WTC11 (cell line): ENCODE measurements at regions not wholly inside any gene's neighbourhood (a gene's known extent, or its start where the extent isn't known, plus 50 kb on each side); places are given as distances from the start of the nearest gene placed in this dataset.
"Not testable (repeated sequence)": the region's sequence is repeated elsewhere in the genome, so short reads cannot be mapped to it uniquely, and the experiment has no call there.

Source experiments
- ATAC-seq: fragments of 200-7000 bp; cut with Tn5 transposase; 2 replicates; pipeline ENCODE4 v1.10.0; 2021; ENCODE audit warnings: mild to moderate bottlenecking, moderate library complexity
- CTCF ChIA-PET: fragments of 300-600 bp; sonication (Branson Sonifier 250); formaldehyde crosslinking; loops from one replicate; lab custom pipeline; 2021; ENCODE audit warnings: antibody characterized with exemption; lab: Charles Lee
- POLR2A ChIA-PET: fragments of 350-600 bp; sonication (Branson Sonifier 250); formaldehyde crosslinking; loops from one replicate; lab custom pipeline; 2021; ENCODE audit warnings: antibody characterized with exemption; lab: Charles Lee
- DNase-seq: peaks from one replicate; pipeline ENCODE4 v3.0.0; 2021; ENCODE audit warnings: low spot score
- H3K27ac Mint-ChIP-seq: 2 replicates; pipeline ENCODE4 v1.8.0; 2021; ENCODE audit warnings: mixed read lengths
- H3K27me3 Mint-ChIP-seq: 2 replicates; pipeline ENCODE4 v1.8.0; 2021; ENCODE audit warnings: low read depth, mild to moderate bottlenecking, moderate library complexity, mixed read lengths
- H3K36me3 Mint-ChIP-seq: 2 replicates; pipeline ENCODE4 v1.8.0; 2021; ENCODE audit warnings: mixed read lengths
- H3K4me1 Mint-ChIP-seq: 2 replicates; pipeline ENCODE4 v1.8.0; 2022; ENCODE audit warnings: mixed read lengths
- H3K4me3 Mint-ChIP-seq: 2 replicates; pipeline ENCODE4 v1.8.0; 2021; ENCODE audit warnings: mild to moderate bottlenecking, moderate library complexity, mixed read lengths
- H3K9me3 Mint-ChIP-seq: 2 replicates; pipeline ENCODE4 v1.8.0; 2021; ENCODE audit warnings: mixed read lengths
- ATF3 ChIP-seq: sonication (generic); formaldehyde crosslinking; conservative IDR thresholded peaks from 2 replicates; pipeline ENCODE4 v1.8.1; 2022; ENCODE audit warnings: mild to moderate bottlenecking, missing genetic modification reagents
- ERG ChIP-seq: fragments of 250-450 bp; sonication (Bioruptor Pico); IDR thresholded peaks from 2 replicates; pipeline ENCODE4 v1.8.0; 2021; ENCODE audit warnings: mild to moderate bottlenecking
- ETV6 ChIP-seq: sonication (generic); formaldehyde crosslinking; IDR thresholded peaks from 2 replicates; pipeline ENCODE4 v1.8.1; 2022; ENCODE audit warnings: mild to moderate bottlenecking, missing genetic modification reagents
- HMGXB4 ChIP-seq: sonication (generic); formaldehyde crosslinking; IDR thresholded peaks from 2 replicates; pipeline ENCODE4 v1.8.1; 2023; ENCODE audit warnings: mild to moderate bottlenecking, moderate library complexity, missing genetic modification reagents
- IRF1 ChIP-seq: sonication (generic); formaldehyde crosslinking; IDR thresholded peaks from 2 replicates; pipeline ENCODE4 v1.8.0; 2023; ENCODE audit warnings: missing genetic modification reagents
- MYBL2 ChIP-seq: sonication (generic); formaldehyde crosslinking; IDR thresholded peaks from 2 replicates; pipeline ENCODE4 v1.8.1; 2023; ENCODE audit warnings: mild to moderate bottlenecking, moderate library complexity, missing genetic modification reagents
- NFATC4 ChIP-seq: fragments of 250-450 bp; sonication (Bioruptor Pico); IDR thresholded peaks from 2 replicates; pipeline ENCODE4 v1.9.0; 2021; ENCODE audit warnings: mild to moderate bottlenecking
- RORB ChIP-seq: fragments of 250-450 bp; sonication (Bioruptor Pico); IDR thresholded peaks from 2 replicates; pipeline ENCODE4 v1.9.0; 2021; ENCODE audit warnings: mild to moderate bottlenecking
- TCF7 ChIP-seq: sonication (generic); formaldehyde crosslinking; IDR thresholded peaks from 2 replicates; pipeline ENCODE4 v1.8.0; 2022; ENCODE audit warnings: mild to moderate bottlenecking, low read depth, missing genetic modification reagents, moderate library complexity
- TEAD1 ChIP-seq: sonication (generic); formaldehyde crosslinking; IDR thresholded peaks from 2 replicates; pipeline ENCODE4 v1.8.0; 2022; ENCODE audit warnings: mild to moderate bottlenecking, missing genetic modification reagents
- ZNF263 ChIP-seq: sonication (generic); formaldehyde crosslinking; IDR thresholded peaks from 2 replicates; pipeline ENCODE4 v1.8.1; 2022; ENCODE audit warnings: low read depth, mild to moderate bottlenecking, moderate library complexity, missing genetic modification reagents
- ZNF425 ChIP-seq: fragments of 250-450 bp; sonication (Bioruptor Pico); conservative IDR thresholded peaks from 2 replicates; pipeline ENCODE4 v1.9.0; 2021; ENCODE audit warnings: mild to moderate bottlenecking
- TF ChIP-seq, protein P1 (sequence below): fragments of 250-450 bp; sonication (Bioruptor Pico); IDR thresholded peaks from 2 replicates; pipeline ENCODE4 v2.1.2; 2022; ENCODE audit warnings: mild to moderate bottlenecking, moderate library complexity
- TF ChIP-seq, protein P2 (sequence below): sonication (generic); formaldehyde crosslinking; conservative IDR thresholded peaks from 2 replicates; pipeline ENCODE4 v1.8.1; 2023; ENCODE audit warnings: mild to moderate bottlenecking, low read depth, missing genetic modification reagents, moderate library complexity
- TF ChIP-seq, protein P3 (sequence below): sonication (generic); formaldehyde crosslinking; IDR thresholded peaks from 2 replicates; pipeline ENCODE4 v1.8.0; 2023; ENCODE audit warnings: mild to moderate bottlenecking, missing genetic modification reagents
- TF ChIP-seq, protein P4 (sequence below): sonication (generic); formaldehyde crosslinking; IDR thresholded peaks from 2 replicates; pipeline ENCODE4 v1.8.0; 2022; ENCODE audit warnings: mild to moderate bottlenecking, missing genetic modification reagents

DNA sequence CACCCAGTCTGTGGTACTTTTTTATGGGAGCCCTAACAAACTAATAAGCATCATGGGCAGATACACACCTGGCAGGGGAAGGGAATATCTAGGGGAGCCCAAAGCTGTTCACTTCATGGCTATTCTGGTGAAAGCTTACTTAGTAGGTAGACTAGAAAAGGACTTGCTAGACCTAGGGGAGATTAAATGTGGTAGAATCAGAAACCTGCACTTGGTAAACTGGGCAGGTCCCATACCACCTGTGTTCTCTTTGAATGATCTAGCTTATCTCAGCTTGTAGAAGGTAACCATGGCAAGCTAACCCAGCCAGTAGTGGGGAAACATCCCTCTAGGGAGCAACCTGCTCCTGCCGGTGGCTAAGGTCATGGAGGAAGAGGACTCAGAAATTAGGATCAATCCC, 113.9 kb upstream of the TMTC4 start:
- CTCF ChIA-PET, result no interaction called here
- TF ChIP-seq, protein P1, sequence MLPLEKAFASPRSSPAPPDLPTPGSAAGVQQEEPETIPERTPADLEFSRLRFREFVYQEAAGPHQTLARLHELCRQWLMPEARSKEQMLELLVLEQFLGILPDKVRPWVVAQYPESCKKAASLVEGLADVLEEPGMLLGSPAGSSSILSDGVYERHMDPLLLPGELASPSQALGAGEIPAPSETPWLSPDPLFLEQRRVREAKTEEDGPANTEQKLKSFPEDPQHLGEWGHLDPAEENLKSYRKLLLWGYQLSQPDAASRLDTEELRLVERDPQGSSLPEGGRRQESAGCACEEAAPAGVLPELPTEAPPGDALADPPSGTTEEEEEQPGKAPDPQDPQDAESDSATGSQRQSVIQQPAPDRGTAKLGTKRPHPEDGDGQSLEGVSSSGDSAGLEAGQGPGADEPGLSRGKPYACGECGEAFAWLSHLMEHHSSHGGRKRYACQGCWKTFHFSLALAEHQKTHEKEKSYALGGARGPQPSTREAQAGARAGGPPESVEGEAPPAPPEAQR (CRISPR knock-in tag), result no peak
- no peak for TF ChIP-seq RORB (CRISPR knock-in tag)
- no peak for TF ChIP-seq ERG (CRISPR knock-in tag)
- TF ChIP-seq, protein P2, sequence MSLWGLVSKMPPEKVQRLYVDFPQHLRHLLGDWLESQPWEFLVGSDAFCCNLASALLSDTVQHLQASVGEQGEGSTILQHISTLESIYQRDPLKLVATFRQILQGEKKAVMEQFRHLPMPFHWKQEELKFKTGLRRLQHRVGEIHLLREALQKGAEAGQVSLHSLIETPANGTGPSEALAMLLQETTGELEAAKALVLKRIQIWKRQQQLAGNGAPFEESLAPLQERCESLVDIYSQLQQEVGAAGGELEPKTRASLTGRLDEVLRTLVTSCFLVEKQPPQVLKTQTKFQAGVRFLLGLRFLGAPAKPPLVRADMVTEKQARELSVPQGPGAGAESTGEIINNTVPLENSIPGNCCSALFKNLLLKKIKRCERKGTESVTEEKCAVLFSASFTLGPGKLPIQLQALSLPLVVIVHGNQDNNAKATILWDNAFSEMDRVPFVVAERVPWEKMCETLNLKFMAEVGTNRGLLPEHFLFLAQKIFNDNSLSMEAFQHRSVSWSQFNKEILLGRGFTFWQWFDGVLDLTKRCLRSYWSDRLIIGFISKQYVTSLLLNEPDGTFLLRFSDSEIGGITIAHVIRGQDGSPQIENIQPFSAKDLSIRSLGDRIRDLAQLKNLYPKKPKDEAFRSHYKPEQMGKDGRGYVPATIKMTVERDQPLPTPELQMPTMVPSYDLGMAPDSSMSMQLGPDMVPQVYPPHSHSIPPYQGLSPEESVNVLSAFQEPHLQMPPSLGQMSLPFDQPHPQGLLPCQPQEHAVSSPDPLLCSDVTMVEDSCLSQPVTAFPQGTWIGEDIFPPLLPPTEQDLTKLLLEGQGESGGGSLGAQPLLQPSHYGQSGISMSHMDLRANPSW (CRISPR knock-in tag), result no peak
- no peak for TF ChIP-seq NFATC4 (CRISPR knock-in tag)
- TF ChIP-seq, protein P3, sequence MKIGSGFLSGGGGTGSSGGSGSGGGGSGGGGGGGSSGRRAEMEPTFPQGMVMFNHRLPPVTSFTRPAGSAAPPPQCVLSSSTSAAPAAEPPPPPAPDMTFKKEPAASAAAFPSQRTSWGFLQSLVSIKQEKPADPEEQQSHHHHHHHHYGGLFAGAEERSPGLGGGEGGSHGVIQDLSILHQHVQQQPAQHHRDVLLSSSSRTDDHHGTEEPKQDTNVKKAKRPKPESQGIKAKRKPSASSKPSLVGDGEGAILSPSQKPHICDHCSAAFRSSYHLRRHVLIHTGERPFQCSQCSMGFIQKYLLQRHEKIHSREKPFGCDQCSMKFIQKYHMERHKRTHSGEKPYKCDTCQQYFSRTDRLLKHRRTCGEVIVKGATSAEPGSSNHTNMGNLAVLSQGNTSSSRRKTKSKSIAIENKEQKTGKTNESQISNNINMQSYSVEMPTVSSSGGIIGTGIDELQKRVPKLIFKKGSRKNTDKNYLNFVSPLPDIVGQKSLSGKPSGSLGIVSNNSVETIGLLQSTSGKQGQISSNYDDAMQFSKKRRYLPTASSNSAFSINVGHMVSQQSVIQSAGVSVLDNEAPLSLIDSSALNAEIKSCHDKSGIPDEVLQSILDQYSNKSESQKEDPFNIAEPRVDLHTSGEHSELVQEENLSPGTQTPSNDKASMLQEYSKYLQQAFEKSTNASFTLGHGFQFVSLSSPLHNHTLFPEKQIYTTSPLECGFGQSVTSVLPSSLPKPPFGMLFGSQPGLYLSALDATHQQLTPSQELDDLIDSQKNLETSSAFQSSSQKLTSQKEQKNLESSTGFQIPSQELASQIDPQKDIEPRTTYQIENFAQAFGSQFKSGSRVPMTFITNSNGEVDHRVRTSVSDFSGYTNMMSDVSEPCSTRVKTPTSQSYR (CRISPR knock-in tag), result no peak
- TF ChIP-seq ETV6 (CRISPR knock-in tag), result no peak
- no peak for TF ChIP-seq ZNF263 (CRISPR knock-in tag)
- TF ChIP-seq TCF7, result no peak
- no peak for TF ChIP-seq TEAD1 (CRISPR knock-in tag)
- TF ChIP-seq, all 79 proteins: peak for 0
- DNase-seq (no peak), ATAC-seq (no peak)
- H3K27me3 Mint-ChIP-seq, result peaks cover 11% of the 10 kb centered on the region
- H3K4me1 Mint-ChIP-seq, result peaks cover 8% of the 10 kb centered on the region
- H3K36me3 Mint-ChIP-seq, result peaks cover 35% of the 10 kb centered on the region
- no peak overlapping the region for H3K4me3 Mint-ChIP-seq
- peaks cover 47% of the 10 kb centered on the region for H3K9me3 Mint-ChIP-seq
- POLR2A ChIA-PET, result no interaction called here
- no peak overlapping the region for H3K27ac Mint-ChIP-seq

GRCh38 chr13:100787899-100788298, 113.3 kb upstream of the TMTC4 start:
- Mint-ChIP-seq H3K27me3 (peaks cover 8% of the 10 kb centered on the region), H3K9me3 (peaks cover 41% of the 10 kb centered on the region), H3K4me3 (no peak overlapping the region), H3K4me1 (peaks cover 8% of the 10 kb centered on the region), H3K36me3 (peaks cover 29% of the 10 kb centered on the region), H3K27ac (no peak overlapping the region)
- ChIA-PET POLR2A (no interaction called here), CTCF (no interaction called here)
- no peak for DNase-seq
- TF ChIP-seq TEAD1 (CRISPR knock-in tag), result no peak
- no peak for TF ChIP-seq MYBL2 (CRISPR knock-in tag)
- TF ChIP-seq RORB (CRISPR knock-in tag), result no peak
- no peak for TF ChIP-seq IRF1
- no peak for TF ChIP-seq ZNF425 (CRISPR knock-in tag)
- TF ChIP-seq, protein P4, sequence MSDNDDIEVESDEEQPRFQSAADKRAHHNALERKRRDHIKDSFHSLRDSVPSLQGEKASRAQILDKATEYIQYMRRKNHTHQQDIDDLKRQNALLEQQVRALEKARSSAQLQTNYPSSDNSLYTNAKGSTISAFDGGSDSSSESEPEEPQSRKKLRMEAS, result no peak
- no peak for TF ChIP-seq HMGXB4 (CRISPR knock-in tag)
- TF ChIP-seq, protein P1 (CRISPR knock-in tag), result no peak
- TF ChIP-seq ATF3 (CRISPR knock-in tag), result no peak
- ATAC-seq, result no peak

DNA sequence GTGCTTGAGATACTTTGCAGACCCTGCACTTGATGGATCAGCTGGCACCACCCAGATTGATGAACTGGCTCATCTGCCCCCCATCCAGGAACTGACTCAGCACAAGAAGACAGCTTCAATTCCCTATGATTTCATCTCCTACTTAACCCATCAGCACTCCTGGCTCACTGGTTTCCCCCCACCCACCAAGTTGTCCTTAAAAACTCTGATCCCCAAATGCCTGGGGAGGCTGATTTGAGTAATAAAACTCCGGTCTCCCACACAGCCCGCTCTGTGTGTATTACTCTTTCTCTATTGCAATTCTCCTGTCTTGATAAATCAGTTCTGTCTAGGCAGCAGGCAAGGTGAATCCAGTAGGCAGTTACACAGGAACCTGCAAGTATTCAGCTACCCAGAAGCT, 102.1 kb upstream of the TMTC4 start:
- ATAC-seq, H3K27ac Mint-ChIP-seq, CTCF ChIA-PET: not testable (repeated sequence)

More for the DNA sequence above, 102.1 kb upstream of the TMTC4 start:
- Mint-ChIP-seq H3K9me3 (peaks cover 16% of the 10 kb centered on the region), H3K4me1 (peaks cover 16% of the 10 kb centered on the region)
- POLR2A ChIA-PET, H3K4me3 Mint-ChIP-seq, H3K27me3 Mint-ChIP-seq, DNase-seq, H3K36me3 Mint-ChIP-seq: not testable (repeated sequence)
